H4 (cell line): ENCODE measurements at regions not wholly inside any gene's neighbourhood (a gene's known extent, or its start where the extent isn't known, plus 50 kb on each side); places are given as distances from the start of the nearest gene placed in this dataset.

Experiments
- DNase-seq: peaks from one replicate; pipeline ENCODE4 v3.0.0-alpha.2; 2015; ENCODE audit warnings: low spot score

- DNase-seq = no peak
These were observed 194.7 kb upstream of the RREB1 start for GRCh38 chr6:6912817-6913744.

- no peak for DNase-seq
These were observed 192.5 kb upstream of the RREB1 start for GRCh38 chr6:6915219-6915618.

GRCh38 chr6:6915813-6916547 lies 191.8 kb upstream of the RREB1 start:
- DNase-seq = no peak

- DNase-seq = no peak
These were observed 191.2 kb upstream of the RREB1 start for GRCh38 chr6:6916598-6916997.

GRCh38 chr6:6918216-6918983 lies 189.4 kb upstream of the RREB1 start:
- DNase-seq = peak; percentile 42

- DNase-seq = no peak
These were observed 188.6 kb upstream of the RREB1 start for GRCh38 chr6:6919173-6919572.

GRCh38 chr6:6920114-6920986 lies 187.4 kb upstream of the RREB1 start:
- DNase-seq = no peak

- DNase-seq = no peak
These were observed 186.8 kb upstream of the RREB1 start for GRCh38 chr6:6920987-6921313.

- DNase-seq = no peak
These were observed 185.6 kb upstream of the RREB1 start for GRCh38 chr6:6922166-6922565.

- no peak for DNase-seq
These were observed 184.2 kb upstream of the RREB1 start for GRCh38 chr6:6923605-6924004.

- no peak for DNase-seq
These were observed 183.1 kb upstream of the RREB1 start for GRCh38 chr6:6924708-6925107.

- DNase-seq = no peak
These were observed 182.2 kb upstream of the RREB1 start for GRCh38 chr6:6925391-6926164.

- no peak for DNase-seq
These were observed 180.9 kb upstream of the RREB1 start for GRCh38 chr6:6926856-6927255.

- DNase-seq = no peak
These were observed 180.0 kb upstream of the RREB1 start for GRCh38 chr6:6927521-6928361.

GRCh38 chr6:6930223-6930880 lies 177.4 kb upstream of the RREB1 start:
- DNase-seq = no peak

GRCh38 chr6:6931071-6932025 lies 176.4 kb upstream of the RREB1 start:
- DNase-seq = no peak

- no peak for DNase-seq
These were observed 175.4 kb upstream of the RREB1 start for GRCh38 chr6:6932341-6932740.

- no peak for DNase-seq
These were observed 174.8 kb upstream of the RREB1 start for GRCh38 chr6:6932968-6933367.
